ENCODE measurements at regions not wholly inside any gene's neighbourhood (a gene's known extent, or its start where the extent isn't known, plus 50 kb on each side); places are given as distances from the start of the nearest gene placed in this dataset.

DNA sequence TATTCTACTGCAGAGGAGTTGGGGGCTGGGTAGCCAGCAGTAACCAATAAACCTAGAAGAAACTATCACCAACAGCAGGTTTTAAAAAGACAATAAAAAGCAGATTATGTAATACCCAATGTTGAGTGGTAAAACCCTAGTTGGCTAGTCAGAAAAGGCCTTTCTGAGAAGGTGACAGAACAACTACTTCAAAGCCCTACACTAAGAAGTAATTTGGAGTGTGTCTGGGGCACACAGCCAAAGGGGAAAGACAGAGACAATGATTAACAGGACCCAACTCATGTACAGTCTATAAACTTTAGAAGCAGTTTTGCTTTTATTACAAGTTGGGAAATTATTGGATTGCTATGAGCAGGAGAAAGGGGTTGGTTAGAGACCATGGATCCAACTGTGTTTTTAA, 77.2 kb upstream of the TMEM106B start:
- DNase-seq = no peak

- DNase-seq = no peak
Measured at GRCh38 chr7:12136523-12136922, 74.6 kb upstream of the TMEM106B start.

DNA sequence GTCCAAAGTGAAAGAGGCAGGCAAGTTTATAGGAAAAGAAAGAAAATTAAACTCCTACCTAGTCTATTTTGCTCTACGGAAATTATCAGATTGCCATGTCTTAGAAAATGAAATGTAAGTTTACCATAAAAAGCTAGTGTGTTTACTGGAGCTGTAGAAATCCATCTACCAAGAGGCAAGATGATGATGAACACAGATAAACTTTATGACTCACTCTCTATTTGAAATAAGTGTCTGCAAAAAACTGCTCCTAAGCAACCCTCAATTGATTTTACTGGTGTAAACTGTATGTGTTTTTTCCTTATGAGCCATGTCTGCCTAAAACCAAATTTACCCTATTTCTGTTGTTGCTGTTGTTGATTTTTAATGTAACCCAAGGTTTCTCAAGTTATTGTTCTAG, 73.8 kb upstream of the TMEM106B start:
- DNase-seq = no peak

DNA sequence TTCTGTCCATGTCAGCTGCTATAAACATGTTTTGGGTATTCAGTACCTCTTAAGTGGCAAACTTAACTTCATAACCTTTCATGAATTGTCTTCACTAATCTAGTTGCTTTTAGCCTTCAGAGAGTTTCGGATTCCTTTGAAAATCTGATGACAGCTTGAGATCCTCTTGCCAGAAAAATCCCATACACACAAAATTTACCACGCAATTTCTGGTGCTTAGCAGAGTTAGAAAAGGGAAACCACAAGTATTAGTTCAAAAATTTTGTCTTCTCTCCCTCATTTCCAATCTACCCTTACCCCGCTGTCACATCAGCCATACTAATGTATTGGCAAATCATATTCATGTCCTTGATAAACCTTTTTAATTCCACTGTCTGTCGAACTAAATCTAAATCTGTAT, 72.7 kb upstream of the TMEM106B start:
- DNase-seq = no peak

GRCh38 chr7:12139416-12139815, 71.7 kb upstream of the TMEM106B start:
- no peak for DNase-seq

GRCh38 chr7:12146813-12147212, 64.3 kb upstream of the TMEM106B start:
- no peak for DNase-seq

- DNase-seq = no peak
Measured at GRCh38 chr7:12152196-12152918, 58.7 kb upstream of the TMEM106B start.

- no peak for DNase-seq
Measured at GRCh38 chr7:12154119-12154518, 57.0 kb upstream of the TMEM106B start.

DNA sequence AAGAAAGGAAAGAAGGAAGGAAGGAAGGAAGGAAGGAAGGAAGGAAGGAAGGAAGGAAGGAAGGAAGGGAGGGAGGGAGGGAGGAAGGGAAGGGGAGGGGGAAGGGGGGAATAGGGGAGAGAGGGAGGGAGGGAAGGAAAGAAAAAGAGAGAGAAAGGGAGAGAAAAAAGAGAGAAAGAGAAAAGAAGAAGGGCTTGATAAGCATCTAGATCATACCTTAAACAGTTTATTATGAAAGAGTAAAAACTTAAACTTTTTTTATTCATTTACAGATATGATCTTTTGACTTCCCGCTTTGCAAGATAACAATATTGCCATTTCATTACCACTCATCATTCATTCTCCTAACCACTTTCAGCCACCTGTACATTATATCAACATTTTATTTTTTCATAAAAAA, 53.6 kb upstream of the TMEM106B start:
- no peak for DNase-seq

DNA sequence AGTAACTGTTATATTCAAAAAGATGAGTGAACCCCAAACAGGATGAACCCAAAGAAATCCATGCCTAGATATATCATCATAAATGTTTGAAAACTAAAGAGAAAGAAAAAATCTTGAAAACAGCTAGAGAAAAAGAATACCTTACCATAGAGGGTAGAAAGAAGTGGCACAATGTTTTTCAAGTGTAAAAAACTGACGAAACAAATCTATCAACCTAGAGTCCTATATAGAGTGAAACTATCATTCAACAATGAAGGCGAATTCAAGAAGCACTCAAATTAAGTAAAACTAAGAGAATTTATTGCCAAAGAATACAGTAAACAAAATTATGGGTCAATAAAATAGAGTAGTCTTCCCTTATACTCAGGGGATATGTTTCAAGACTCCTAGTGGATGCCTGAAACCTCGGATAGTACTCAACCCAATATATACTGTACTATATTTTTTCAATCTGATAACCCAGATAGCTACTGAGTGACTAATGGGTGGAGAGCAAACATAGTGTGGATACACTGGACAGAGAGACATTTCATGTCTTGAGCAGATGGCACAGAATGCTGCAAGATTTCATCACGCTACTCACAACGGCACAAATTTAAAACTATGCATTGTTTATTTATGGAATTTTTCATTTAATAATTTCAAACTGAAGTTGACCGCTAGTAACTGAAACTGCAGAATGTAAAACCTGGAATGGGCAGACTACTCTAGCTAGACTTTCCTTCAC, 52.6 kb upstream of the TMEM106B start:
- no peak for DNase-seq

DNA sequence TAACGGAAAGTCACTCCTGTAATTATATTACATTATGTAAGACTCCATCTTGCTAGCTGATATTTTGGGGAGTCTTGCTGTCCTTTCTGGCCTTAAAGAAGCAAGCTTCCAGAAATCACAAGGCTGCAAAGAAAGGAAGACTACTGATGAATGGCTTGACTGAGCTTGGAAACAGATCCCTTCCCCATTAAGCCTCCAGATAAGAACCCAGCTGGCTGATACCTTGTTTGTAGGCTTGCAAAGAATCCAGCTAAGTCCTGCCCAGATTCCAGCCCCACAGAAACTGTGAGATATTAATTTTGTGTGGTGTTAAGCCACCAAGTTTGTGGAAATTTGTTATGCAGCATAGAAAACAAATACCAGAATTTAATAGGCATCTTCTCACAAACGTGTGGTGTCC, 49.9 kb upstream of the TMEM106B start:
- no peak for DNase-seq

Measured in stimulated activated CD4-positive, alpha-beta T cell treated with anti-CD3 and anti-CD28 coated beads, Interleukin-2, amount 100 ng/mL, for 48 hours (primary cell).